Peyer's patch (tissue), 4 donors: ENCODE measurements at regions not wholly inside any gene's neighbourhood (a gene's known extent, or its start where the extent isn't known, plus 50 kb on each side); places are given as distances from the start of the nearest gene placed in this dataset.
"Not testable (repeated sequence)": the region's sequence is repeated elsewhere in the genome, so short reads cannot be mapped to it uniquely, and the experiment has no call there.

ENCODE experiments used
- DNase-seq, 3 donors: peaks; one replicate each; pipeline ENCODE4 v3.0.0-alpha.2; 2017 to 2019
- H3K27ac ChIP-seq, 4 donors: fragments of 200-600 bp; sonication (generic); one replicate each; pipeline ENCODE4 v1.5.1; 2016 to 2019
- H3K27me3 ChIP-seq, 2 donors: fragments of 200-600 bp; sonication (generic); one replicate each; pipeline ENCODE4 v1.5.1; 2019
- H3K36me3 ChIP-seq, 3 donors: fragments of 200-600 bp; sonication (generic); one replicate each; pipeline ENCODE4 v1.5.1; 2016 to 2019
- H3K4me1 ChIP-seq, 4 donors: fragments of 200-600 bp; sonication (generic); one replicate each; pipeline ENCODE4 v1.5.1; 2016 to 2019
- H3K4me3 ChIP-seq, 4 donors: fragments of 200-600 bp; sonication (generic); 1 replicate in 3 of 4; 2 replicates in 1 of 4; pipeline ENCODE4 v1.5.1; 2016 to 2019; ENCODE audit warnings: mild to moderate bottlenecking in 1 of 4
- H3K9me3 ChIP-seq, 4 donors: fragments of 200-600 bp; sonication (generic); one replicate each; pipeline ENCODE4 v1.5.1; 2016 to 2019; ENCODE audit warnings: mild to moderate bottlenecking in 1 of 4
- POLR2A ChIP-seq, 2 donors: fragments of 450-650 bp; IDR thresholded peaks; one replicate each; pipeline ENCODE4 v1.5.1; 2017; ENCODE audit warnings: antibody characterized with exemption in 2 of 2, mild to moderate bottlenecking in 2 of 2, moderate library complexity in 2 of 2
- TF ChIP-seq, protein P1 (sequence below), 6 experiments: fragments of 450-650 bp in 4 of 6; fragments of 200-600 bp in 2 of 6; sonication (generic) in 1 of 6; IDR thresholded peaks; one replicate each; pipeline ENCODE4 v1.5.1; 2017 to 2019; ENCODE audit warnings: antibody characterized with exemption in 6 of 6, mild to moderate bottlenecking in 3 of 6, moderate library complexity in 1 of 6

DNA sequence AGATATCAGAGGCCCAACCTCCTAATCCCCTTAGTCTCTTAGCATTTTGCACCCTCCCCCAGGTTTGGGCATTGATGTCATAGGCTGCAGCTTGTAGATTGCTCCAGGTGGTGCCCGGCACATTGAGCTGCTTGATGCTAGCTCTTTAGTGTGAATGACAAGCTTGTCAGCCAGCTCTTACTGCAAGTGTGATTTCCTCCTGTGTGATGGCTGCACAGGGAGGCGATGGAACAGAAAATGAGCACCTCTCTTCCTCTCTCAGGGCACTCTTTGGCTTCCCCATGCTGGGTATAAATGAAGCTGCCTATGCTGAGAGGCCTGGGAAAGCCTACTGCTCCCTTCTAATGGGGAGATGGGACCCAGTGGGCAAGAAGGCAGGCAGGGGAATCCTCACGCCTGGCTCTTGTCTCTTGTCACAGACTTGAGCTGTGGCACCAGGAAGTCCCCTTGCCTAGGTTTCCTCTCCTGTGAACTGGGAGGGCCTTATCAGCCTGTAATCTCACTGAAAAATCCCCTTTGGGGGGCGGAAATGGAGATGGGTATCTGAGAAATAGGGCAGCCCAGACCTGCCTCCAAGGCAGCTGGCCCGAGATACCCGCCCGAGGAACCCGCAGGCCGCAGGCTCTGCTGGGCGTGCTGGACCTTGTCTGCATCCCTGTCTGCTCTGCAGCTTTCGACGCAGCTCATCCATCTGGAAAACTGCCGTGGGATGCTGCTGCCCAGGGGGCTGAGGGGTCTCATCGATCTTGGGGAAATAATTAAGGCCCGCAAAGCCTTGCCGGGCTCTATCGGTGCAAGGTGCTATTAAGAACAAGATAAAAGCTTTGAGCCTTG, 163.5 kb upstream of the CXCR4 start:
- peak overlapping the region in 2 of 4 donors; percentile 9 to 38 for H3K27ac ChIP-seq

DNA sequence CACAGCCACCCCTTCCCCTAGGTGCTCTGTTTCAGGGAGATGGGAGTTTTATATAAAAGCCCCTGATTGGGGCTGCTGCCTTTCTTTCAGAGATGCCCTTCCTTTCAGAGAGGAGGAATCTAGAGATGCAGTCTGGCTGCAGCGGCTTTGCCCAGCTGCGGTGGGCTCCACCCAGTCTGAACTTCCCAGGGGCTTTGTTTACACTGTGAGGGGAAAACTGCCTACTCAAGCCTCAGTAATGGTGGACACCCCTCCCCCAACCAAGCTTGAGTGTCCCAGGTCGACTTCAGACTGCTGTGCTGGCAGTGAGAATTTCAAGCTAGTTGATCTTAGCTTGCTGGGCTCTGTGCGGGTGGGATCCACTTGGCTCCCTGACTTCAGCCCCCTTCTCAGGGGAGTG, 148.4 kb upstream of the CXCR4 start:
- H3K36me3 ChIP-seq, H3K9me3 ChIP-seq, H3K4me3 ChIP-seq, DNase-seq, H3K27me3 ChIP-seq, H3K4me1 ChIP-seq, H3K27ac ChIP-seq: not testable (repeated sequence)

More for the DNA sequence above, 163.5 kb upstream of the CXCR4 start:
- TF ChIP-seq, protein P1, sequence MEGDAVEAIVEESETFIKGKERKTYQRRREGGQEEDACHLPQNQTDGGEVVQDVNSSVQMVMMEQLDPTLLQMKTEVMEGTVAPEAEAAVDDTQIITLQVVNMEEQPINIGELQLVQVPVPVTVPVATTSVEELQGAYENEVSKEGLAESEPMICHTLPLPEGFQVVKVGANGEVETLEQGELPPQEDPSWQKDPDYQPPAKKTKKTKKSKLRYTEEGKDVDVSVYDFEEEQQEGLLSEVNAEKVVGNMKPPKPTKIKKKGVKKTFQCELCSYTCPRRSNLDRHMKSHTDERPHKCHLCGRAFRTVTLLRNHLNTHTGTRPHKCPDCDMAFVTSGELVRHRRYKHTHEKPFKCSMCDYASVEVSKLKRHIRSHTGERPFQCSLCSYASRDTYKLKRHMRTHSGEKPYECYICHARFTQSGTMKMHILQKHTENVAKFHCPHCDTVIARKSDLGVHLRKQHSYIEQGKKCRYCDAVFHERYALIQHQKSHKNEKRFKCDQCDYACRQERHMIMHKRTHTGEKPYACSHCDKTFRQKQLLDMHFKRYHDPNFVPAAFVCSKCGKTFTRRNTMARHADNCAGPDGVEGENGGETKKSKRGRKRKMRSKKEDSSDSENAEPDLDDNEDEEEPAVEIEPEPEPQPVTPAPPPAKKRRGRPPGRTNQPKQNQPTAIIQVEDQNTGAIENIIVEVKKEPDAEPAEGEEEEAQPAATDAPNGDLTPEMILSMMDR (IDR thresholded peaks at IDR 0.05), result no peak
- TF ChIP-seq POLR2A (IDR thresholded peaks at IDR 0.05), result no peak
- peaks cover 0 to 6% (median 0%) of the 10 kb centered on the region in 4 donors for H3K4me1 ChIP-seq
- H3K36me3 ChIP-seq, result no peaks in the 10 kb centered on the region
- peak in 1 of 3 donors; percentile 25 for DNase-seq
- no peak overlapping the region for H3K4me3 ChIP-seq
- no peaks in the 10 kb centered on the region for H3K27me3 ChIP-seq
- H3K9me3 ChIP-seq, result no peaks in the 10 kb centered on the region

DNA sequence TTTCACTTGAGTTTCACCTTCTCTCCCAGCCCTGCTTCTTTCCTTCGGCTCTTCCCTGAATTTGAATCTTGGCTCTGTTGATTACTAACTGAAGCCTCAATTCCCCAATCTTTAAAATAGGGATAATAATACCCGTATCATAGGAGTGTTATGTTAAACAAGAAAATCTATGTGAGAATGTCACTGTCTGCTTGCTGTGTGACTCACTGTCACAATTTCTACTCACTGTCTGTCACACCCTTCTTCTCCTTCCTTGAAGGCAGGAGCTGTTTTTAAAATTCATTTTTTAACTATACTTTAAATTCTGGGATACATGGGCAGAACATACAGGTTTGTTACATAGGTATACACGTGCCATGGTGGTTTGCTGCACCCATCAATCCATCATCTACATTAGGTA, 141.6 kb upstream of the CXCR4 start:
- H3K36me3 ChIP-seq, result no peaks in the 10 kb centered on the region
- TF ChIP-seq, protein P1 (IDR thresholded peaks at IDR 0.05), result no peak
- no peak for TF ChIP-seq POLR2A (IDR thresholded peaks at IDR 0.05)

DNA sequence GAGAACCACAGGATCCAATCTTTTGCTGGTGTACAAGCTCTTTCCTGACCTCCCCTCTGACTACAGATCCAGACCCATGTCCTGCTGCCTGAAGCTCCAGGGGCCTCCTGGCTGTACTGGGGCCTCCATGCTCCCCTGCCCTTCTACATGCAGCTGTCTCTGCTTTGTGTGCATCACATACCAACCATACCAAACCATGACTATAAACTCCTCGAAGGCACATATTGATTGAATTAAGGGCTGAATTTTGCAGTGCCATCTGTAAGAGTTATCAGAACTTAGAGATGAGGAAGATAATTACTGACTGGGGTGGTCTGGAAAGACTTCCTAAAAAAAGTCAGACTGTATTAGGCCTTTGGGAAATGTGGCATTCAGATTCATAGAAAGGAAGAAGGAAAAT, 139.9 kb upstream of the CXCR4 start:
- peaks cover 0 to 5% (median 0%) of the 10 kb centered on the region in 4 donors for H3K4me1 ChIP-seq
- H3K36me3 ChIP-seq, result no peaks in the 10 kb centered on the region
- no peak overlapping the region for H3K27ac ChIP-seq
- H3K9me3 ChIP-seq, result no peaks in the 10 kb centered on the region
- no peak for DNase-seq
- no peaks in the 10 kb centered on the region for H3K27me3 ChIP-seq
- TF ChIP-seq, protein P1 (IDR thresholded peaks at IDR 0.05), result no peak
- TF ChIP-seq POLR2A (IDR thresholded peaks at IDR 0.05), result no peak
- H3K4me3 ChIP-seq, result no peak overlapping the region

More for the DNA sequence above, 141.6 kb upstream of the CXCR4 start:
- no peaks in the 10 kb centered on the region for H3K4me1 ChIP-seq
- no peaks in the 10 kb centered on the region for H3K27me3 ChIP-seq
- H3K4me3 ChIP-seq, result no peak overlapping the region
- H3K9me3 ChIP-seq, result no peaks in the 10 kb centered on the region
- no peak for DNase-seq
- no peak overlapping the region for H3K27ac ChIP-seq

DNA sequence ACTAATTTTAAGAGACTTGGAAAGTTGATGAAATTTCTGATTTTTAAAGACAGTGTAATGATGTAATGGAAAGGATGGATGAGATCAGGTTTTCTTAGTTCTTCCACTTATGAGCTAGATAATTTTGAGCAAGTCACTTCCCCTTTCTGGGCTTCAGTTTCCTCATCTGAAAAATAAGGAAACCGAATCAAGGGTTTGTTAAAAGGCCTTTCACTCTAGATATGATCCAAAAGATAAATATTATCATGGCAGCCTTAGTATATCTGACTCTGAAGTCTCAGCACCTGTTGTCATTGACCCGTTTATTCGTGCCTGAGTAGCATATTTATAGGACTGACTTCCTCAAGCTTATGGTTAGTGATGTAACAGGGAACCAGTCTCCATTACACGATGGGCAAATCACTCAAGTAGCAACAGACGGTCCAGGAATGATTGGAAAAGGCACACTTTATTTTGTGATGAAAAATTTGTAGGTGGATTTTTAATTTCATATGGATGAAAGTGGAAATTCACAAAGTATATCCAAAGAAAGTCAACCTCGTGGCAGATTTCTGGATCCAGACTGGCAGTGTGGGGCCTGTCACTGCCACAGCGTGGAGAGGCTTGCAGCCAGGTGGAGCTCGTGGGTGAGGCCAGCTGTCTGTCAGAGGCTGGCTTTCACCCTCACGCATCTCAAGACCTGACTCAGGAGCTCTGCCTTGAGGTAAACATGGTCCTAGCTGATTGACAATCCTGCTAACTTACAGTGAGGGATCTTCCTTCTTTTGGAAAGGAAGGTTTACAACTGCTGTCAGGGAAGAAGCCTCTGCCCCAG, 137.9 kb upstream of the CXCR4 start:
- Histone ChIP-seq H3K36me3 (no peaks in the 10 kb centered on the region), H3K4me3 (no peak overlapping the region), H3K27ac (peak overlapping the region in 3 of 4 donors; percentile 9 to 73 (median 28)), H3K4me1 (peaks cover 0 to 5% (median 0%) of the 10 kb centered on the region in 4 donors), H3K9me3 (no peaks in the 10 kb centered on the region), H3K27me3 (no peaks in the 10 kb centered on the region)
- TF ChIP-seq, protein P1 (IDR thresholded peaks at IDR 0.05), result peak in 1 of 6 experiments; percentile 18
- TF ChIP-seq POLR2A (IDR thresholded peaks at IDR 0.05), result no peak
- DNase-seq, result peak in 2 of 3 donors; percentile 62 to 73

DNA sequence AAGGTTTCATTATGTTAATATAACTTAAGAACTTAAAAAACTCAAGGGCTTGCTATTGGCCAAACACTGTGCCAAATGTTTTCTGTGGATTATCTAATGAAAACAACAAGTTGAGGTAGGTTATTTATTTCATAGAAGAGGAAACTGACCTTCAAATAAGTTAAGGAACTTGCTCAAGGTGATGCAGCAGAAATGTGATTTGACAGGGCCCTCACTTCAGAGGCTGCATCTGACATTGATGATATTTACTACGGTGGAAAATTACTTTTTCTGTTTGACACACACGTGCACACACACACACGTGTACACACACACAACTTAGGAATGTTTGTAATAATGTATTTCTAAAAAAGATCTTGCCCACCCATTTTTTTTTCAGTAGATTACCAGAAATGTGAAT, 137.2 kb upstream of the CXCR4 start:
- H3K4me1 ChIP-seq, result peaks cover 0 to 5% (median 0%) of the 10 kb centered on the region in 4 donors
- DNase-seq, result no peak
- H3K9me3 ChIP-seq, result no peaks in the 10 kb centered on the region
- H3K4me3 ChIP-seq, result no peak overlapping the region
- no peaks in the 10 kb centered on the region for H3K36me3 ChIP-seq
- H3K27ac ChIP-seq, result peak overlapping the region in 2 of 4 donors; percentile 28 to 73
- no peaks in the 10 kb centered on the region for H3K27me3 ChIP-seq
- TF ChIP-seq POLR2A (IDR thresholded peaks at IDR 0.05), result no peak
- TF ChIP-seq, protein P1 (IDR thresholded peaks at IDR 0.05), result no peak
